Tibial nerve (tissue), 4 donors: ENCODE measurements at regions not wholly inside any gene's neighbourhood (a gene's known extent, or its start where the extent isn't known, plus 50 kb on each side); places are given as distances from the start of the nearest gene placed in this dataset.

Experiments used
- EP300 ChIP-seq, 2 donors: sonication (generic); formaldehyde crosslinking; IDR thresholded peaks; one replicate each; pipeline ENCODE4 v1.6.1; 2017; ENCODE audit warnings: antibody characterized with exemption in 2 of 2, mild to moderate bottlenecking in 1 of 2
- POLR2A ChIP-seq, 2 donors: fragments of 450-650 bp; IDR thresholded peaks; one replicate each; pipeline ENCODE4 v1.6.1; 2017; ENCODE audit warnings: antibody characterized with exemption in 2 of 2, mild to moderate bottlenecking in 2 of 2, moderate library complexity in 2 of 2
- TF ChIP-seq, protein P1 (sequence below), 5 experiments: fragments of 200-600 bp in 3 of 5; fragments of 450-650 bp in 2 of 5; sonication (generic) in 3 of 5; IDR thresholded peaks; one replicate each; pipeline ENCODE4 v1.5.1; 2016 to 2019; ENCODE audit warnings: antibody characterized with exemption in 5 of 5, mild to moderate bottlenecking in 3 of 5, moderate library complexity in 2 of 5

DNA sequence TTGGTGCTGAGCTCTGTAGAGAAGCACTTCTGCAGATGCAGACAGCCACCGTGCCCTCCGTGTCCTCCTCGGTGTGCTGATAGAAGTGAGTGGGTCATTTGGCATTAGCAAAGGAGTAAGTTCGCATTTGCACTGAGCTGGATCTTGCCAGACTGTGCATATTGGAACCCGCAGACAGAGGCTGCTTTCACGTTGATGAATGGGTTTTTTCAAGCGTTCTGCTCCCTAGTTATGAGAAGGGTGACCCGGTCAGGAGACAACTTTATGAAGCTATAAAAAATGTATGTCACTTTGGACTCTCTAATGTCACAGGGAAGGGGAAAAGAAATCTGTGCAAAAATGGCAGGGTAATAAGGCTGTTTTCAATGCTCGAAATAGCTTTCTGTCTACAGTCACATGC, 739.4 kb downstream of the MCTP2 start:
- TF ChIP-seq, protein P1, sequence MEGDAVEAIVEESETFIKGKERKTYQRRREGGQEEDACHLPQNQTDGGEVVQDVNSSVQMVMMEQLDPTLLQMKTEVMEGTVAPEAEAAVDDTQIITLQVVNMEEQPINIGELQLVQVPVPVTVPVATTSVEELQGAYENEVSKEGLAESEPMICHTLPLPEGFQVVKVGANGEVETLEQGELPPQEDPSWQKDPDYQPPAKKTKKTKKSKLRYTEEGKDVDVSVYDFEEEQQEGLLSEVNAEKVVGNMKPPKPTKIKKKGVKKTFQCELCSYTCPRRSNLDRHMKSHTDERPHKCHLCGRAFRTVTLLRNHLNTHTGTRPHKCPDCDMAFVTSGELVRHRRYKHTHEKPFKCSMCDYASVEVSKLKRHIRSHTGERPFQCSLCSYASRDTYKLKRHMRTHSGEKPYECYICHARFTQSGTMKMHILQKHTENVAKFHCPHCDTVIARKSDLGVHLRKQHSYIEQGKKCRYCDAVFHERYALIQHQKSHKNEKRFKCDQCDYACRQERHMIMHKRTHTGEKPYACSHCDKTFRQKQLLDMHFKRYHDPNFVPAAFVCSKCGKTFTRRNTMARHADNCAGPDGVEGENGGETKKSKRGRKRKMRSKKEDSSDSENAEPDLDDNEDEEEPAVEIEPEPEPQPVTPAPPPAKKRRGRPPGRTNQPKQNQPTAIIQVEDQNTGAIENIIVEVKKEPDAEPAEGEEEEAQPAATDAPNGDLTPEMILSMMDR (IDR thresholded peaks at IDR 0.05) = no peak
- TF ChIP-seq POLR2A (IDR thresholded peaks at IDR 0.05) (no peak), EP300 (IDR thresholded peaks at IDR 0.05) (no peak)
